ENCODE measurements at regions not wholly inside any gene's neighbourhood (a gene's known extent, or its start where the extent isn't known, plus 50 kb on each side); places are given as distances from the start of the nearest gene placed in this dataset.

DNA sequence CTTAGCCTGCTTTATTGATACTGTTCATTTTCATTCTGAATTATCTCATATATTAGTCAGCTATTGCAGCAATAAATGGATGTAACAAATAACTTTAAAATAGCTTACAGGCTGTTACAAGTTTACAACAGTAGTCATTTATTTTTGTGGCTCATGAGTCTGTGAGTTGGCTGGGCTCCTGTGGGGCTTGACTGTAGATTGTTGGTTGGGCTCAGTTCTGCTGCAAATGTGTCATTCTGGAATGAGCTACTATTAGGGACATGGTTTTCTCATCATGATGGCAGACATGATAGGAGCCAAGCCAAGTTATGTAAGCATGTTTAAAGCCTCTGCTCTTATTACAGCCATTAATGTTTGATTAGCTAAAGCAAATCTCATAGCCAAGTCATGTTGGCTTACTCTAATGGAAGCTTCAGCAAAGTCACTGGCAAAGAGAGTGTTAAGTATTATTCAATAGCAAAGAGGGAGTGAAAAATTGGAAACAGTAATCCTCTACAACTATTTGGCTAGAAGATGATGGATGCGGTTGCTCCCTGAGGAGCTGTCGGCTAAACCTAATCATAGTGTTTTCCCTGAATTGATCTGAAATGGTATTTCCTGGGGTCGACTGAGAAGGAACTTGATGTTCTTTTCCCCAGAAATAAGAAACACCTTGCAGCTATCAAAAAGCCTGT is 391.3 kb downstream of the TDRD3 start:
- FAIRE-seq: peak; percentile 84
- no peak overlapping the region for H3K4me3 ChIP-seq (ENCODE audit: control insufficient read depth in 2 of 3, extremely low read depth in 1 of 3, insufficient read depth in 2 of 3, low read depth in 1 of 3, low read length in 3 of 3)
- dilution Hi-C loops (cut with MboI; ENCODE audit: extremely low pct_ligation_motif_present, low sequenced_read_pairs): no loop called here

GRCh38 chr13:60787083-60787482 is 390.1 kb downstream of the TDRD3 start:
- no peaks in the 10 kb centered on the region for H3K27me3 ChIP-seq (ENCODE audit: control insufficient read depth, extremely low read depth, insufficient read depth, low read length)
- H3K4me2 ChIP-seq (ENCODE audit: control insufficient read depth, extremely low read depth, insufficient read depth, low read depth, low read length): no peak overlapping the region
- H3K9me1 ChIP-seq (ENCODE audit: control insufficient read depth, extremely low read depth, insufficient read depth, low read length): no peaks in the 10 kb centered on the region
- no peaks in the 10 kb centered on the region for H3K79me2 ChIP-seq (ENCODE audit: control insufficient read depth, insufficient read depth, low read length)
- no peaks in the 10 kb centered on the region for H3K9me3 ChIP-seq (ENCODE audit: control insufficient read depth, low read depth, low read length)
- dilution Hi-C loops (cut with MboI; ENCODE audit: extremely low pct_ligation_motif_present, low sequenced_read_pairs): no loop called here
- FAIRE-seq (no peak), DNase-seq (ENCODE audit: low read depth, low spot score) (no peak)
- H3K4me3 ChIP-seq (ENCODE audit: control insufficient read depth in 2 of 3, extremely low read depth in 1 of 3, insufficient read depth in 2 of 3, low read depth in 1 of 3, low read length in 3 of 3): no peak overlapping the region
- TF ChIP-seq EZH2 (IDR thresholded peaks at IDR 0.05; ENCODE audit: low read length) (no peak), CTCF (optimal IDR thresholded peaks at IDR 0.05 in 1 of 3, IDR thresholded peaks at IDR 0.05 in 1 of 3, conservative IDR thresholded peaks at IDR 0.05 in 1 of 3; ENCODE audit: extremely low read depth in 1 of 3, insufficient read depth in 2 of 3, low read length in 3 of 3) (no peak)
- H3K27ac ChIP-seq (ENCODE audit: control insufficient read depth, insufficient read depth, low read length): no peak overlapping the region
- no peaks in the 10 kb centered on the region for H4K20me1 ChIP-seq (ENCODE audit: control insufficient read depth, extremely low read depth, insufficient read depth, low read length)
- H2AFZ ChIP-seq (ENCODE audit: control insufficient read depth, low read length): no peak overlapping the region
- no peak overlapping the region for H3K9ac ChIP-seq (ENCODE audit: control insufficient read depth, extremely low read depth, insufficient read depth, low read length)
- peaks cover 13% of the 10 kb centered on the region for H3K4me1 ChIP-seq (ENCODE audit: control insufficient read depth, extremely low read depth, insufficient read depth, low read length)
- no peaks in the 10 kb centered on the region for H3K36me3 ChIP-seq (ENCODE audit: control insufficient read depth in 2 of 2, extremely low read depth in 1 of 2, insufficient read depth in 2 of 2, low read length in 2 of 2)

More for the DNA sequence above, 391.3 kb downstream of the TDRD3 start:
- no peaks in the 10 kb centered on the region for H3K27me3 ChIP-seq (ENCODE audit: control insufficient read depth, extremely low read depth, insufficient read depth, low read length)
- DNase-seq (ENCODE audit: low read depth, low spot score): peak; percentile 30
- H3K4me2 ChIP-seq (ENCODE audit: control insufficient read depth, extremely low read depth, insufficient read depth, low read depth, low read length): peak overlapping the region; percentile 14
- H3K9ac ChIP-seq (ENCODE audit: control insufficient read depth, extremely low read depth, insufficient read depth, low read length): no peak overlapping the region
- no peaks in the 10 kb centered on the region for H3K79me2 ChIP-seq (ENCODE audit: control insufficient read depth, insufficient read depth, low read length)
- no peak overlapping the region for H2AFZ ChIP-seq (ENCODE audit: control insufficient read depth, low read length)
- H3K4me1 ChIP-seq (ENCODE audit: control insufficient read depth, extremely low read depth, insufficient read depth, low read length): peaks cover 13% of the 10 kb centered on the region
- no peaks in the 10 kb centered on the region for H3K36me3 ChIP-seq (ENCODE audit: control insufficient read depth in 2 of 2, extremely low read depth in 1 of 2, insufficient read depth in 2 of 2, low read length in 2 of 2)
- H3K9me3 ChIP-seq (ENCODE audit: control insufficient read depth, low read depth, low read length): no peaks in the 10 kb centered on the region
- peak overlapping the region; percentile 44 for H3K27ac ChIP-seq (ENCODE audit: control insufficient read depth, insufficient read depth, low read length)
- TF ChIP-seq CTCF (optimal IDR thresholded peaks at IDR 0.05 in 1 of 3, IDR thresholded peaks at IDR 0.05 in 1 of 3, conservative IDR thresholded peaks at IDR 0.05 in 1 of 3; ENCODE audit: extremely low read depth in 1 of 3, insufficient read depth in 2 of 3, low read length in 3 of 3) (no peak), EZH2 (IDR thresholded peaks at IDR 0.05; ENCODE audit: low read length) (no peak)
- no peaks in the 10 kb centered on the region for H4K20me1 ChIP-seq (ENCODE audit: control insufficient read depth, extremely low read depth, insufficient read depth, low read length)
- H3K9me1 ChIP-seq (ENCODE audit: control insufficient read depth, extremely low read depth, insufficient read depth, low read length): no peaks in the 10 kb centered on the region
